HepG2 (cell line): ENCODE measurements at regions not wholly inside any gene's neighbourhood (a gene's known extent, or its start where the extent isn't known, plus 50 kb on each side); places are given as distances from the start of the nearest gene placed in this dataset.

ENCODE experiments used
- ATAC-seq: fragments of 200-7000 bp; cut with Tn5 transposase; 3 replicates; pipeline ENCODE4 v1.9.1; 2020; ENCODE audit warnings: mild to moderate bottlenecking, moderate library complexity
- BruUV-seq: library from RNA; stranded (reverse); fragments of 400-500 nt; replicated peaks from 2 replicates; lab custom pipeline; 2021; lab: Mats Ljungman, UMichigan
- CTCF ChIA-PET: fragments of 300-600 bp; formaldehyde crosslinking; extraction: SDS; loops from one replicate; lab custom pipeline; 2021; ENCODE audit warnings: low total read pairs, inconsistent platforms, low intra/inter-chr PET ratio; lab: Yijun Ruan, JAX
- POLR2A ChIA-PET: fragments of 350-600 bp; sonication (Branson Sonifier 250); formaldehyde crosslinking; loops from one replicate; lab custom pipeline; 2020; ENCODE audit warnings: antibody characterized with exemption, inconsistent platforms; lab: Yijun Ruan, JAX
- DNase-seq: peaks from one replicate; pipeline ENCODE4 v3.0.0-alpha.2; 2015; ENCODE audit warnings: low spot score
- FAIRE-seq: peaks from 3 replicates; lab custom pipeline; 2011; peaks lifted over from hg19 to GRCh38; lab: Jason Lieb, UNC
- H2AFZ ChIP-seq: one replicate; pipeline ENCODE4 v1.6.1; 2011; ENCODE audit warnings: low read length, inconsistent platforms
- H3K27ac ChIP-seq: fragments of 300-600 bp; 3 replicates; pipeline ENCODE4 v1.8.0; 2011; ENCODE audit warnings: mixed run types, mild to moderate bottlenecking, mixed read lengths, low read length, inconsistent platforms; ENCODE audit not compliant: insufficient read depth; ENCODE audit errors: extremely low read length
- H3K27me3 ChIP-seq, 2 experiments: fragments of 200-600 bp in 1 of 2; 2 replicates in 1 of 2; 3 replicates in 1 of 2; pipeline versions ENCODE4 v1.6.0 to v1.8.0; 2011; ENCODE audit warnings: low read length in 2 of 2, mild to moderate bottlenecking in 2 of 2, moderate library complexity in 2 of 2, inconsistent platforms in 1 of 2; ENCODE audit not compliant: insufficient read depth in 2 of 2, control insufficient read depth in 1 of 2
- H3K36me3 ChIP-seq, 2 experiments: fragments of 200-600 bp in 1 of 2; replicated peaks in 1 of 2; 2 replicates in 1 of 2; 3 replicates in 1 of 2; pipeline versions ENCODE4 v1.5.1 to v1.8.0; 2011; ENCODE audit warnings: low read length in 2 of 2, inconsistent platforms in 1 of 2; ENCODE audit not compliant: insufficient read depth in 2 of 2, control insufficient read depth in 1 of 2
- H3K4me1 ChIP-seq: 2 replicates; pipeline ENCODE4 v1.5.1; 2012; ENCODE audit warnings: low read length, inconsistent platforms; ENCODE audit not compliant: insufficient read depth
- H3K4me2 ChIP-seq: 2 replicates; pipeline ENCODE4 v1.6.0; 2011; ENCODE audit warnings: low read depth, low read length, inconsistent platforms
- H3K4me3 ChIP-seq, 3 experiments: fragments of 200-600 bp in 1 of 3; sonication (generic), shearing (Covaris generic) in 1 of 3; replicated peaks in 1 of 3; 2 replicates each; pipeline ENCODE4 v1.5.1; 2011 to 2016; ENCODE audit warnings: low read length in 3 of 3, inconsistent platforms in 2 of 3, low read depth in 2 of 3, mild to moderate bottlenecking in 2 of 3, control low read depth in 1 of 3, mixed read lengths in 1 of 3; ENCODE audit not compliant: insufficient read depth in 1 of 3
- H3K79me2 ChIP-seq: one replicate; pipeline ENCODE4 v1.6.1; 2011; ENCODE audit warnings: low read length, inconsistent platforms; ENCODE audit not compliant: insufficient read depth
- H3K9ac ChIP-seq: 2 replicates; pipeline ENCODE4 v1.6.0; 2011; ENCODE audit warnings: mild to moderate bottlenecking, low read depth, low read length, inconsistent platforms; ENCODE audit not compliant: insufficient read depth
- H3K9me3 ChIP-seq: 2 replicates; pipeline ENCODE4 v1.5.1; 2012; ENCODE audit warnings: mild to moderate bottlenecking, low read length
- H4K20me1 ChIP-seq: 2 replicates; pipeline ENCODE4 v1.6.0; 2011; ENCODE audit warnings: inconsistent platforms, mild to moderate bottlenecking, low read length, moderate library complexity; ENCODE audit not compliant: insufficient read depth
- ATRX ChIP-seq: sonication (generic); formaldehyde crosslinking; IDR thresholded peaks from 2 replicates; pipeline ENCODE4 v1.4.0; 2020; ENCODE audit warnings: missing genetic modification reagents, borderline replicate concordance
- RBAK ChIP-seq: sonication (generic); formaldehyde crosslinking; IDR thresholded peaks from 2 replicates; pipeline ENCODE4 v1.5.1; 2020; ENCODE audit warnings: mild to moderate bottlenecking, missing genetic modification reagents
- SAFB2 ChIP-seq: sonication (generic); formaldehyde crosslinking; IDR thresholded peaks from 2 replicates; pipeline ENCODE4 v1.5.1; 2020; ENCODE audit warnings: missing genetic modification reagents, low read depth, mild to moderate bottlenecking, borderline replicate concordance
- SMARCC2 ChIP-seq: fragments of 450-650 bp; IDR thresholded peaks from 2 replicates; pipeline ENCODE4 v1.6.1; 2017; ENCODE audit warnings: antibody characterized with exemption, mild to moderate bottlenecking
- STAT6 ChIP-seq: sonication (generic); formaldehyde crosslinking; IDR thresholded peaks from 2 replicates; pipeline ENCODE4 v1.4.0; 2020; ENCODE audit warnings: missing genetic modification reagents, mild to moderate bottlenecking, borderline replicate concordance
- TBX2 ChIP-seq: sonication (generic); formaldehyde crosslinking; IDR thresholded peaks from 2 replicates; pipeline ENCODE4 v1.5.0; 2020; ENCODE audit warnings: missing genetic modification reagents, mild to moderate bottlenecking, borderline replicate concordance
- USF2 ChIP-seq, 2 experiments: sonication (generic) in 1 of 2; formaldehyde crosslinking in 1 of 2; IDR thresholded peaks; 2 replicates each; pipeline versions ENCODE4 v1.5.1 to v1.6.1; 2011 to 2020; ENCODE audit warnings: borderline replicate concordance in 1 of 2, low read depth in 1 of 2, low read length in 1 of 2, mild to moderate bottlenecking in 1 of 2, missing genetic modification reagents in 1 of 2, moderate library complexity in 1 of 2
- WGBS: methylation state at CpG from one replicate; pipeline ENCODE4 v1.1.6; 2017; ENCODE audit warnings: low lambda C conversion rate; 5-methylcytosine and 5-hydroxymethylcytosine counted together
- in situ Hi-C: cut with HindIII; loops from 2 replicates; pipeline ENCODE4 v1.10.0; 2017; ENCODE audit warnings: low pct_unique_long_range_greater_than_20kb; ENCODE audit not compliant: extremely low pct_ligation_motif_present
- intact Hi-C: fragments of 100-400 bp; cut with micrococcal nuclease; formaldehyde crosslinking; loops from one replicate; pipeline ENCODE4 v1.10.0; 2022; ENCODE audit not compliant: unreplicated experiment

- Histone ChIP-seq H4K20me1 (no peaks in the 10 kb centered on the region), H3K9ac (no peak overlapping the region), H3K27ac (no peak overlapping the region), H3K27me3 (no peaks in the 10 kb centered on the region; a peak in 1 of 5 replicates), H3K4me3 (no peak overlapping the region), H2AFZ (no peak overlapping the region), H3K4me2 (no peak overlapping the region), H3K36me3 (no peaks in the 10 kb centered on the region), H3K79me2 (no peaks in the 10 kb centered on the region), H3K9me3 (no peaks in the 10 kb centered on the region), H3K4me1 (no peaks in the 10 kb centered on the region)
- in situ Hi-C loops = no loop called here
- intact Hi-C loops = no loop called here
- no TSS peak for BruUV-seq
- ChIA-PET POLR2A (no interaction called here), CTCF (no interaction called here)
- DNase-seq = no peak
- ATAC-seq = no peak
- 33% methylated on average over 3 of the region's 3 CpGs for WGBS
- FAIRE-seq = no peak
- TF ChIP-seq SMARCC2 = no peak
- no peak for TF ChIP-seq RBAK
- no peak for TF ChIP-seq ATRX (CRISPR knock-in tag)
- TF ChIP-seq USF2 (IDR thresholded peaks at IDR 0.05; ENCODE audit: low read depth, low read length) = no peak
- no peak for TF ChIP-seq USF2 (CRISPR knock-in tag; IDR thresholded peaks at IDR 0.05; ENCODE audit: borderline replicate concordance)
- TF ChIP-seq STAT6 (CRISPR knock-in tag) = no peak
- TF ChIP-seq SAFB2 (CRISPR knock-in tag) = no peak
- no peak for TF ChIP-seq TBX2 (CRISPR knock-in tag)
Measured at GRCh38 chr10:114749014-114749413, 72.6 kb upstream of the FHIP2A start.
